Large intestine (tissue), 3 donors: ENCODE measurements at regions not wholly inside any gene's neighbourhood (a gene's known extent, or its start where the extent isn't known, plus 50 kb on each side); places are given as distances from the start of the nearest gene placed in this dataset.

Experiments used
- DNase-seq, 2 donors: peaks; one replicate each; pipeline versions ENCODE4 v3.0.0 to v3.0.0-alpha.2; 2013
- H3K27ac ChIP-seq: one replicate; pipeline ENCODE4 v1.5.1; 2013; ENCODE audit warnings: low read length
- H3K27me3 ChIP-seq: 2 replicates; pipeline ENCODE4 v1.6.1; 2013; ENCODE audit warnings: low read length; ENCODE audit not compliant: control insufficient read depth, insufficient read depth
- H3K36me3 ChIP-seq: 2 replicates; pipeline ENCODE4 v1.6.1; 2013; ENCODE audit warnings: low read length; ENCODE audit not compliant: control insufficient read depth, insufficient read depth
- H3K4me1 ChIP-seq: one replicate; pipeline ENCODE4 v1.6.1; 2013; ENCODE audit warnings: low read length; ENCODE audit not compliant: control insufficient read depth, insufficient read depth
- H3K4me3 ChIP-seq: one replicate; pipeline ENCODE4 v1.5.1; 2013; ENCODE audit warnings: low read length
- H3K9me3 ChIP-seq: one replicate; pipeline ENCODE4 v1.6.1; 2013; ENCODE audit warnings: mild to moderate bottlenecking, low read depth, low read length, moderate library complexity; ENCODE audit not compliant: control insufficient read depth
- WGBS: methylation state at CpG from one replicate; pipeline ENCODE4 v1.1.5; 2013; ENCODE audit warnings: low lambda C conversion rate; ENCODE audit not compliant: insufficient coverage; 5-methylcytosine and 5-hydroxymethylcytosine counted together

- no peaks in the 10 kb centered on the region for H3K27me3 ChIP-seq
- WGBS: no CpG with 5 or more reads among the region's 2 CpGs
- H3K4me1 ChIP-seq: no peaks in the 10 kb centered on the region
- H3K9me3 ChIP-seq: peaks cover 5% of the 10 kb centered on the region
- H3K27ac ChIP-seq: no peak overlapping the region
- no peak overlapping the region for H3K4me3 ChIP-seq
- no peaks in the 10 kb centered on the region for H3K36me3 ChIP-seq
- no peak for DNase-seq
These were observed 590.4 kb downstream of the PDCD6IP start for GRCh38 chr3:34388830-34389229.

GRCh38 chr3:34394978-34395748 lies 596.7 kb downstream of the PDCD6IP start:
- no peaks in the 10 kb centered on the region for H3K36me3 ChIP-seq
- WGBS: 100% methylated on average over 1 of the region's 2 CpGs
- H3K4me1 ChIP-seq: no peaks in the 10 kb centered on the region
- no peak overlapping the region for H3K4me3 ChIP-seq
- H3K27ac ChIP-seq: no peak overlapping the region
- peaks cover 18% of the 10 kb centered on the region for H3K9me3 ChIP-seq
- H3K27me3 ChIP-seq: no peaks in the 10 kb centered on the region
- no peak for DNase-seq

GRCh38 chr3:34396288-34396687 lies 597.9 kb downstream of the PDCD6IP start:
- DNase-seq: no peak
- Histone ChIP-seq H3K4me3 (no peak overlapping the region), H3K27me3 (no peaks in the 10 kb centered on the region), H3K4me1 (no peaks in the 10 kb centered on the region), H3K9me3 (peaks cover 18% of the 10 kb centered on the region), H3K27ac (no peak overlapping the region), H3K36me3 (no peaks in the 10 kb centered on the region)
- no CpG with 5 or more reads among the region's 1 CpG for WGBS

- Histone ChIP-seq H3K27me3 (no peaks in the 10 kb centered on the region), H3K4me1 (no peaks in the 10 kb centered on the region), H3K36me3 (no peaks in the 10 kb centered on the region), H3K27ac (no peak overlapping the region), H3K9me3 (peaks cover 18% of the 10 kb centered on the region), H3K4me3 (no peak overlapping the region)
- DNase-seq: no peak
These were observed 598.5 kb downstream of the PDCD6IP start for GRCh38 chr3:34396956-34397355.

- WGBS: no CpG with 5 or more reads among the region's 1 CpG
- no peak for DNase-seq
- H3K9me3 ChIP-seq: peaks cover 11% of the 10 kb centered on the region
These were observed 601.0 kb downstream of the PDCD6IP start for GRCh38 chr3:34399401-34399800.

GRCh38 chr3:34405159-34405558 lies 606.7 kb downstream of the PDCD6IP start:
- WGBS: no CpG with 5 or more reads among the region's 1 CpG
- no peaks in the 10 kb centered on the region for H3K27me3 ChIP-seq
- no peaks in the 10 kb centered on the region for H3K4me1 ChIP-seq
- no peaks in the 10 kb centered on the region for H3K9me3 ChIP-seq
- H3K4me3 ChIP-seq: no peak overlapping the region
- H3K36me3 ChIP-seq: no peaks in the 10 kb centered on the region
- H3K27ac ChIP-seq: no peak overlapping the region
- no peak for DNase-seq

More at GRCh38 chr3:34399401-34399800, 601.0 kb downstream of the PDCD6IP start:
- H3K27ac ChIP-seq: no peak overlapping the region
- no peaks in the 10 kb centered on the region for H3K4me1 ChIP-seq
- H3K4me3 ChIP-seq: no peak overlapping the region
- no peaks in the 10 kb centered on the region for H3K36me3 ChIP-seq
- H3K27me3 ChIP-seq: no peaks in the 10 kb centered on the region

GRCh38 chr3:34407281-34407680 lies 608.9 kb downstream of the PDCD6IP start:
- no peaks in the 10 kb centered on the region for H3K4me1 ChIP-seq
- WGBS: no CpG with 5 or more reads among the region's 1 CpG
- H3K36me3 ChIP-seq: no peaks in the 10 kb centered on the region
- no peaks in the 10 kb centered on the region for H3K9me3 ChIP-seq
- H3K27ac ChIP-seq: no peak overlapping the region
- no peaks in the 10 kb centered on the region for H3K27me3 ChIP-seq
- H3K4me3 ChIP-seq: no peak overlapping the region
- DNase-seq: no peak

- Histone ChIP-seq H3K27me3 (no peaks in the 10 kb centered on the region), H3K4me1 (no peaks in the 10 kb centered on the region), H3K27ac (no peak overlapping the region), H3K9me3 (no peaks in the 10 kb centered on the region), H3K4me3 (no peak overlapping the region), H3K36me3 (no peaks in the 10 kb centered on the region)
- no CpG with 5 or more reads among the region's 3 CpGs for WGBS
- no peak for DNase-seq
These were observed 609.7 kb downstream of the PDCD6IP start for GRCh38 chr3:34408088-34408487.

- WGBS: 100% methylated on average over 1 of the region's 1 CpG
- no peak for DNase-seq
- Histone ChIP-seq H3K27me3 (no peaks in the 10 kb centered on the region), H3K27ac (no peak overlapping the region), H3K4me3 (no peak overlapping the region), H3K4me1 (no peaks in the 10 kb centered on the region), H3K9me3 (no peaks in the 10 kb centered on the region), H3K36me3 (no peaks in the 10 kb centered on the region)
These were observed 613.2 kb downstream of the PDCD6IP start for GRCh38 chr3:34411596-34411995.

- WGBS: no CpG with 5 or more reads among the region's 1 CpG
These were observed 621.4 kb downstream of the PDCD6IP start for GRCh38 chr3:34419801-34420200.

GRCh38 chr3:34421762-34422161 lies 623.3 kb downstream of the PDCD6IP start:
- Histone ChIP-seq H3K9me3 (no peaks in the 10 kb centered on the region), H3K4me1 (no peaks in the 10 kb centered on the region), H3K27me3 (no peaks in the 10 kb centered on the region), H3K27ac (no peak overlapping the region), H3K36me3 (no peaks in the 10 kb centered on the region), H3K4me3 (no peak overlapping the region)
- 100% methylated on average over 1 of the region's 2 CpGs for WGBS
- DNase-seq: no peak

More at GRCh38 chr3:34419801-34420200, 621.4 kb downstream of the PDCD6IP start:
- Histone ChIP-seq H3K27me3 (no peaks in the 10 kb centered on the region), H3K27ac (no peak overlapping the region), H3K4me1 (no peaks in the 10 kb centered on the region), H3K9me3 (no peaks in the 10 kb centered on the region), H3K4me3 (no peak overlapping the region), H3K36me3 (no peaks in the 10 kb centered on the region)
- no peak for DNase-seq
